GM12878 (cell line): ENCODE measurements at regions not wholly inside any gene's neighbourhood (a gene's known extent, or its start where the extent isn't known, plus 50 kb on each side); places are given as distances from the start of the nearest gene placed in this dataset.

Experiments
- ATAC-seq: fragments of 200-7000 bp; cut with Tn5 transposase; 3 replicates; pipeline ENCODE4 v1.9.1; 2020; ENCODE audit warnings: mild to moderate bottlenecking, moderate library complexity
- BruUV-seq: library from RNA; stranded (reverse); fragments of 400-500 nt; replicated peaks from 2 replicates; lab custom pipeline; 2021; lab: Mats Ljungman, UMichigan
- CTCF ChIA-PET: fragments of 300-600 bp; sonication (Branson Sonifier 250); formaldehyde crosslinking; extraction: SDS; loops from one replicate; lab custom pipeline; 2021; ENCODE audit warnings: inconsistent platforms; lab: Yijun Ruan, JAX
- POLR2A ChIA-PET: fragments of 350-600 bp; formaldehyde crosslinking; extraction: SDS; loops from one replicate; lab custom pipeline; 2021; ENCODE audit warnings: inconsistent platforms; lab: Charles Lee
- RAD21 ChIA-PET: fragments of 300-600 bp; sonication (Branson Sonifier 250); formaldehyde crosslinking; loops from one replicate; lab custom pipeline; 2023; ENCODE audit warnings: antibody characterized with exemption; ENCODE audit not compliant: unreplicated experiment; lab: Charles Lee
- SMC1A ChIA-PET: fragments of 300-600 bp; sonication (Branson Sonifier 250); formaldehyde crosslinking; loops from one replicate; lab custom pipeline; 2023; ENCODE audit not compliant: unreplicated experiment, uncharacterized antibody; lab: Charles Lee
- DNase-seq: peaks from one replicate; pipeline ENCODE4 v3.0.0-alpha.2; 2011; ENCODE audit warnings: low read depth, low spot score
- FAIRE-seq: peaks from 3 replicates; lab custom pipeline; 2011; peaks lifted over from hg19 to GRCh38; lab: Jason Lieb, UNC
- H2AFZ ChIP-seq: 2 replicates; pipeline ENCODE4 v1.6.0; 2011; ENCODE audit warnings: low read depth, low read length, control low read depth; ENCODE audit not compliant: control insufficient read depth
- H3K27ac ChIP-seq: 2 replicates; pipeline ENCODE4 v1.5.1; 2011; ENCODE audit warnings: control low read depth; ENCODE audit not compliant: control insufficient read depth, insufficient read depth
- H3K27me3 ChIP-seq, 2 experiments: replicated peaks in 1 of 2; 2 replicates each; pipeline versions ENCODE4 v1.6.0 to v1.6.1; 2011; ENCODE audit warnings: low read length in 1 of 2; ENCODE audit not compliant: control insufficient read depth in 2 of 2, insufficient read depth in 2 of 2
- H3K36me3 ChIP-seq, 2 experiments: 2 replicates each; pipeline ENCODE4 v1.5.1; 2011; ENCODE audit warnings: low read length in 1 of 2; ENCODE audit not compliant: control insufficient read depth in 2 of 2, insufficient read depth in 2 of 2
- H3K4me1 ChIP-seq: 2 replicates; pipeline ENCODE4 v1.6.1; 2011; ENCODE audit warnings: mild to moderate bottlenecking, low read length, moderate library complexity, mixed read lengths; ENCODE audit not compliant: control insufficient read depth, insufficient read depth
- H3K4me2 ChIP-seq: 2 replicates; pipeline ENCODE4 v1.6.0; 2011; ENCODE audit warnings: control low read depth; ENCODE audit not compliant: control insufficient read depth, insufficient read depth
- H3K4me3 ChIP-seq: fragments of 200-600 bp; sonication (generic); 2 replicates; pipeline ENCODE4 v1.5.1; 2016
- H3K79me2 ChIP-seq: 2 replicates; pipeline ENCODE4 v1.6.0; 2011; ENCODE audit warnings: low read length; ENCODE audit not compliant: control insufficient read depth, insufficient read depth
- H3K9ac ChIP-seq: 2 replicates; pipeline ENCODE4 v1.8.0; 2011; ENCODE audit warnings: low read length, control low read depth, mixed read lengths; ENCODE audit not compliant: control insufficient read depth, insufficient read depth
- H3K9me3 ChIP-seq: replicated peaks from 3 replicates; pipeline ENCODE4 v1.5.1; 2011; ENCODE audit warnings: mild to moderate bottlenecking, low read length; ENCODE audit not compliant: control insufficient read depth, insufficient read depth
- H4K20me1 ChIP-seq: 2 replicates; pipeline ENCODE4 v1.6.0; 2011; ENCODE audit not compliant: control insufficient read depth, insufficient read depth
- ATF3 ChIP-seq: IDR thresholded peaks from 2 replicates; pipeline ENCODE4 v1.6.1; 2011; ENCODE audit warnings: low read depth, mild to moderate bottlenecking, low read length, moderate library complexity, borderline replicate concordance; ENCODE audit errors: extremely low read depth
- FOXM1 ChIP-seq: IDR thresholded peaks from 2 replicates; pipeline ENCODE4 v1.6.1; 2012; ENCODE audit warnings: low read depth, mild to moderate bottlenecking, inconsistent platforms, low read length, moderate library complexity
- IRF4 ChIP-seq: IDR thresholded peaks from 2 replicates; pipeline ENCODE4 v1.6.1; 2011; ENCODE audit warnings: low read depth, low read length
- KAT2A ChIP-seq: conservative IDR thresholded peaks from 2 replicates; pipeline ENCODE4 v1.6.1; 2011; ENCODE audit warnings: low read depth, low read length; ENCODE audit not compliant: control insufficient read depth
- KLF5 ChIP-seq: fragments of 450-650 bp; IDR thresholded peaks from 2 replicates; pipeline ENCODE4 v1.6.1; 2014; ENCODE audit warnings: mild to moderate bottlenecking; ENCODE audit not compliant: partially characterized antibody
- MEF2A ChIP-seq: IDR thresholded peaks from 2 replicates; pipeline ENCODE4 v1.6.1; 2011; ENCODE audit warnings: low read depth, mild to moderate bottlenecking, low read length, moderate library complexity; ENCODE audit not compliant: insufficient read depth
- RELB ChIP-seq: fragments of 450-650 bp; IDR thresholded peaks from 2 replicates; pipeline ENCODE4 v1.6.1; 2017; ENCODE audit warnings: low read depth, mild to moderate bottlenecking, moderate library complexity
- SKIL ChIP-seq: fragments of 450-650 bp; IDR thresholded peaks from 2 replicates; pipeline ENCODE4 v1.6.1; 2017; ENCODE audit warnings: mild to moderate bottlenecking, low read depth, inconsistent platforms; ENCODE audit not compliant: poor library complexity, severe bottlenecking
- SMC3 ChIP-seq: IDR thresholded peaks from 2 replicates; pipeline ENCODE4 v1.6.1; 2011; ENCODE audit warnings: low read length, improper control_type of control experiment, borderline replicate concordance
- WGBS: methylation state at CpG from one replicate; pipeline ENCODE4 v1.1.6; 2016; ENCODE audit warnings: low lambda C conversion rate; ENCODE audit not compliant: insufficient replicate concordance, insufficient coverage; ENCODE audit errors: missing lambda C conversion rate; 5-methylcytosine and 5-hydroxymethylcytosine counted together
- in situ Hi-C: fragments of 300-500 bp; cut with MboI; formaldehyde crosslinking; loops from 9 replicates; pipeline ENCODE4 v1.14.3; 2018; ENCODE audit warnings: mixed read lengths
- intact Hi-C: fragments of 100-400 bp; cut with micrococcal nuclease; formaldehyde crosslinking; loops from one replicate; pipeline ENCODE4 v1.14.2; 2022; ENCODE audit not compliant: unreplicated experiment
- TF ChIP-seq, protein P1 (sequence below): fragments of 450-650 bp; IDR thresholded peaks from 2 replicates; pipeline ENCODE4 v1.6.1; 2014; ENCODE audit warnings: mild to moderate bottlenecking

- H3K27ac ChIP-seq = no peak overlapping the region
- TF ChIP-seq SKIL (no peak), MEF2A (no peak), FOXM1 (no peak), SMC3 (no peak), KLF5 (no peak), KAT2A (no peak), RELB (no peak), ATF3 (no peak), IRF4 (no peak)
- TF ChIP-seq, protein P1, sequence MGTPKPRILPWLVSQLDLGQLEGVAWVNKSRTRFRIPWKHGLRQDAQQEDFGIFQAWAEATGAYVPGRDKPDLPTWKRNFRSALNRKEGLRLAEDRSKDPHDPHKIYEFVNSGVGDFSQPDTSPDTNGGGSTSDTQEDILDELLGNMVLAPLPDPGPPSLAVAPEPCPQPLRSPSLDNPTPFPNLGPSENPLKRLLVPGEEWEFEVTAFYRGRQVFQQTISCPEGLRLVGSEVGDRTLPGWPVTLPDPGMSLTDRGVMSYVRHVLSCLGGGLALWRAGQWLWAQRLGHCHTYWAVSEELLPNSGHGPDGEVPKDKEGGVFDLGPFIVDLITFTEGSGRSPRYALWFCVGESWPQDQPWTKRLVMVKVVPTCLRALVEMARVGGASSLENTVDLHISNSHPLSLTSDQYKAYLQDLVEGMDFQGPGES = no peak
- intact Hi-C loops (no loop called here), in situ Hi-C loops (no loop called here)
- WGBS = 0% methylated on average over 2 of the region's 2 CpGs
- no peaks in the 10 kb centered on the region for H3K36me3 ChIP-seq
- ChIA-PET RAD21 (no interaction called here), CTCF (interaction anchor here (0.9 kb wide), 1 partner anchor 12 kb away, joined by 3 read pairs; no protein-coding TSS in a partner anchor), SMC1A (no interaction called here), POLR2A (no interaction called here)
- H3K27me3 ChIP-seq = no peaks in the 10 kb centered on the region
- no peak overlapping the region for H3K4me3 ChIP-seq
- no peaks in the 10 kb centered on the region for H3K9me3 ChIP-seq
- no peaks in the 10 kb centered on the region for H4K20me1 ChIP-seq
- H2AFZ ChIP-seq = no peak overlapping the region
- ATAC-seq (no peak), FAIRE-seq (no peak), DNase-seq (no peak)
- H3K79me2 ChIP-seq = no peaks in the 10 kb centered on the region
- no TSS peak for BruUV-seq
- no peak overlapping the region for H3K9ac ChIP-seq
- H3K4me1 ChIP-seq = no peaks in the 10 kb centered on the region
- no peak overlapping the region for H3K4me2 ChIP-seq
Observed at GRCh38 chr18:66729442-66730239, 125.8 kb upstream of the CDH19 start.
